Esophagus (tissue), 2 donors: ENCODE measurements at regions not wholly inside any gene's neighbourhood (a gene's known extent, or its start where the extent isn't known, plus 50 kb on each side); places are given as distances from the start of the nearest gene placed in this dataset.

ENCODE experiments used
- H3K27ac ChIP-seq, 2 donors: one replicate each; pipeline ENCODE4 v1.5.1; 2013; ENCODE audit warnings: low read depth in 2 of 2, mild to moderate bottlenecking in 2 of 2, inconsistent platforms in 1 of 2, low read length in 1 of 2, moderate library complexity in 1 of 2
- H3K27me3 ChIP-seq, 2 donors: one replicate each; pipeline ENCODE4 v1.6.1; 2013; ENCODE audit warnings: low read length in 2 of 2, control low read depth in 1 of 2, mild to moderate bottlenecking in 1 of 2; ENCODE audit not compliant: insufficient read depth in 2 of 2, control insufficient read depth in 1 of 2
- H3K36me3 ChIP-seq, 2 donors: one replicate each; pipeline ENCODE4 v1.6.1; 2013; ENCODE audit warnings: low read length in 1 of 2; ENCODE audit not compliant: control insufficient read depth in 2 of 2, insufficient read depth in 2 of 2
- H3K4me1 ChIP-seq, 2 donors: one replicate each; pipeline ENCODE4 v1.6.1; 2013; ENCODE audit warnings: low read length in 1 of 2; ENCODE audit not compliant: control insufficient read depth in 2 of 2, insufficient read depth in 2 of 2
- H3K4me3 ChIP-seq, 2 donors: one replicate each; pipeline ENCODE4 v1.5.1; 2013; ENCODE audit warnings: low read length in 2 of 2, mild to moderate bottlenecking in 2 of 2, low read depth in 1 of 2, moderate library complexity in 1 of 2
- H3K9me3 ChIP-seq, 2 donors: one replicate each; pipeline ENCODE4 v1.6.1; 2013; ENCODE audit warnings: mild to moderate bottlenecking in 2 of 2, low read depth in 1 of 2, low read length in 1 of 2, moderate library complexity in 1 of 2; ENCODE audit not compliant: control insufficient read depth in 2 of 2, insufficient read depth in 1 of 2
- WGBS, 2 donors: extraction: QIAGEN DNeasy Blood & Tissue Kit; methylation state at CpG; one replicate each; pipeline ENCODE4 v1.1.7; 2013; 5-methylcytosine and 5-hydroxymethylcytosine counted together
- donor health status: healthy with polysubstance abuse.
- donor health status: Bipolar disorder and iron deficiency.

DNA sequence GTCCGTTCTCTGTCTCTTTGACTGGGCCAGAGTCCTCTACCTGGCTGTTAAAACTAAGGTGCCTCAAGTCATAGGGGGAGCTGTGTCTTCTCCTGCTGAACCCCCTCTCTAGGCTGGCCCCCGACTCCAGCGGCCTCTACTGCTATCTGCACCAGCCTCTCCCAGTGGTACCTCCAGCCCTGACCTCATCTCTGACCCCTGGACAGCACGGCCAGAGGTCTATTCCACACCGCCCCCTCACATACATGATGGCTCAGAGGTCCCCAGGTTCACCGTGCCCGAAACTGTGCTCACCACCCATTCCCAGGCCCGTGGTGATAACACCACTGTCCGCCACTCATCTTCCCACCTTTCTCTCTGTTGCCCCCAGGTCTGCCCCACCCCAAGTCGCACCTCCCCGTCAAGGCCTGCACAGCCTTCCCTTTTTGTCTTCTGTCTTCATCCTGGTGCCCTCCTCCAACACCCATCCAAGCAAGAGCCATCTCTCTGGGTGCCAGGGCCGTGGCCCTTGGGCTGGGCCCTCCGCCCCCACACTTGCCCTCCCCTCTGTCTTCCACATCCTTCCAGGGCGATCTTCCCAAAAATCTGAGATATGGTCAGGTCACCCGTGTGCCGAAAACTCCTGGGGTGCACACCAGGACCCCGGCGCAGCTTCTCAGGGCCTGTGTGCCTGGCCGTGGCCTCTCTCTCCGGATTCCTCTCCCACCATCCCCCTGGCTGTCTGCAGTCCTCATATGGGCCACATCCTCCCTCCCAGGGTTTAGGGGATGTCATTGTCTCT lies 134.4 kb upstream of the ID2 start:
- Histone ChIP-seq H3K4me1 (peaks cover 0 to 3% of the 10 kb centered on the region in 2 donors), H3K27ac (no peak overlapping the region), H3K36me3 (no peaks in the 10 kb centered on the region), H3K27me3 (no peaks in the 10 kb centered on the region), H3K4me3 (no peak overlapping the region), H3K9me3 (no peaks in the 10 kb centered on the region)
- WGBS, 2 donors: 94 to 97% methylated on average over 20 of the region's 20 CpGs

DNA sequence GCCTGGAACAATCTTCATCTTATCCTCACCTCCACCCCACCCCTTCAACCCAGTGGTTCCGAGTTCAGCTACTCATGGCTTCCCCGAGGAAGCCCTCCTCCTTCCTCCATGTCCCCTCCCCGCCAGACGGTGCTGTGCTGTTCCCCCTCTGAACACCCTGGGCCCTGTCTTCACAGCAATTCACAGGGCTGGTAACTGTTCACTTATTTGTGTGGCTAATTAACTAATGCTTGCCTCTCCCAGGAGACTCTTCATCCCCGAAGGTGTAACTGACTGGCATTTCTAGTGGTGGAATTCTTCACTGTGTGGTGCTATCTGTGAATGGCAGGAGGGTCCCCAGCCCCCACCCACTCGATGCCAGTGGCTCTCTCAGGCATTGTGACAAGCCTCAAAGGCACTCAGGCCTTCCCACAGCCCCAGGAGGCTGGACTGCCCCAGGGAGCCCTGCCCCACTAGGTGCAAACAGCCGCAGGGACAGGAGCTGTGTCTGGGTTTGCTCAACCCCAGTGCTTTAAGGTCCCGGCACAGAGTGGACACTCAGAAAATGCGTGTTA lies 133.7 kb upstream of the ID2 start:
- Histone ChIP-seq H3K9me3 (no peaks in the 10 kb centered on the region), H3K4me1 (peaks cover 0 to 3% of the 10 kb centered on the region in 2 donors), H3K27me3 (no peaks in the 10 kb centered on the region), H3K36me3 (no peaks in the 10 kb centered on the region), H3K27ac (no peak overlapping the region), H3K4me3 (no peak overlapping the region)
- WGBS, 2 donors: 88 to 89% methylated on average over 9 of the region's 9 CpGs

- H3K4me1 ChIP-seq: peaks cover 0 to 3% of the 10 kb centered on the region in 2 donors
- H3K27me3 ChIP-seq: no peaks in the 10 kb centered on the region
- 90 to 91% methylated on average over 6 of the region's 6 CpGs for whole genome bisulfite sequencing, 2 donors
These were observed 133.2 kb upstream of the ID2 start for GRCh38 chr2:8548619-8549150.

GRCh38 chr2:8549273-8549922 lies 132.5 kb upstream of the ID2 start:
- Histone ChIP-seq H3K4me1 (peaks cover 0 to 3% of the 10 kb centered on the region in 2 donors), H3K27ac (no peak overlapping the region), H3K9me3 (no peaks in the 10 kb centered on the region), H3K27me3 (no peaks in the 10 kb centered on the region), H3K36me3 (no peaks in the 10 kb centered on the region), H3K4me3 (no peak overlapping the region)
- WGBS, 2 donors: 92% methylated on average over 11 of the region's 11 CpGs

More at GRCh38 chr2:8548619-8549150, 133.2 kb upstream of the ID2 start:
- H3K36me3 ChIP-seq: no peaks in the 10 kb centered on the region
- no peak overlapping the region for H3K4me3 ChIP-seq
- H3K9me3 ChIP-seq: no peaks in the 10 kb centered on the region
- H3K27ac ChIP-seq: no peak overlapping the region

- Histone ChIP-seq H3K36me3 (no peaks in the 10 kb centered on the region), H3K27me3 (no peaks in the 10 kb centered on the region), H3K4me1 (peaks cover 0 to 3% of the 10 kb centered on the region in 2 donors), H3K4me3 (no peak overlapping the region), H3K9me3 (no peaks in the 10 kb centered on the region), H3K27ac (no peak overlapping the region)
- WGBS, 2 donors: 95 to 97% methylated on average over 4 of the region's 4 CpGs
These were observed 131.9 kb upstream of the ID2 start for GRCh38 chr2:8549942-8550341.

DNA sequence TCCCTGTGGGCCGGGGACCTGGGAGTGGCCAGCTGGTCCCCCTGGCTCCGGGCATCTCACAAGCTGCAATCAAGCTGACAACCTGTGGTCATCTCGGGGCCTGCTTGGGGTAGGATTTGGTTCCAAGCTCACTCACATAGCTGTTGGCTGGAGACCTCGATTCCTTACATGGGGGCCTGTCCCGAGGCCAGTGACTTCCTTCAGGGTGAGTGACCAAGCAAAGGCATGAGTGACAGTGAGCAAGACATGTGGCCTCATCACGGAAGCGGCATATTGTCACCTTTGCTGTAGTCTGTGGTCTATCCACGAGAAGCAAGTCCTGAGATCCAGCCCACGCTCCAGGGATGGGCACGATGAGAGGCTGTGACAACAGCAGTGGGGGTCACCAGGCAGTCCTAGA lies 131.4 kb upstream of the ID2 start:
- H3K27ac ChIP-seq: no peak overlapping the region
- H3K4me1 ChIP-seq: no peaks in the 10 kb centered on the region
- WGBS, 2 donors: 91 to 96% methylated on average over 10 of the region's 10 CpGs
- no peak overlapping the region for H3K4me3 ChIP-seq
- no peaks in the 10 kb centered on the region for H3K36me3 ChIP-seq
- H3K27me3 ChIP-seq: no peaks in the 10 kb centered on the region
- H3K9me3 ChIP-seq: no peaks in the 10 kb centered on the region

DNA sequence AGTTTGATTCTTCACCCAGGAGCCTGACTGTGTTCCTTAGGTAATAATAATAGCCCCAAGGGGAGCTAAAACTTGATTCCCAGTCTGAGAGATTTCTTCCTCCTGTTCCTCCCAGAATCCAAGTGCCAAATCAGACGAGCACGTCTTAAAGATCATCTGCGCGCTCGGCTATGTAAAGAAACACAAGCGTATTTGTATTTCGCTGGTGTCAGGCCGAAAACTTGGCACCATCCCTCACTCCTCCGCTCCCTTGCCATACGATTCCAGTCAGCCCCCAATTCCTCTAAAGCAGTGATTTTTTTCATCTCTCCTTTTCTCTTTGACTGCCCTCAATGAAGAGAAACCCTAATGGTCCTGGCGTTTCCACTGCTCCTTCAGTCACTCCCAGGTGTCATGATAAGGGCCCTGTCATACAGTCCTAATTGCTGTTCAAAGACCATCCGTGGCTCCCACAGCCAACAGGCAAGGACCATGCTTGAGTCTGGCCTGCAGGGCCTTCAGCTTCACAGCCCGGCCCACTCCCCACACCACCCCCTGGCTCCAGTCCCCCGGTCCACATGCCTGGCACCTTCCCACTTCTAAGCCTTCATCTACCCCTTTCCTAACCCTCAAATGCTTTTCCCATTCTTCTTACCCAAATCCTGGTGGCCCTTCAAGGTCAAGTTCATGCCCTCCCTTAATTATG lies 130.8 kb upstream of the ID2 start:
- 88 to 89% methylated on average over 14 of the region's 14 CpGs for WGBS, 2 donors
- H3K27ac ChIP-seq: no peak overlapping the region
- H3K36me3 ChIP-seq: no peaks in the 10 kb centered on the region
- no peak overlapping the region for H3K4me3 ChIP-seq
- H3K9me3 ChIP-seq: no peaks in the 10 kb centered on the region
- no peaks in the 10 kb centered on the region for H3K27me3 ChIP-seq
- H3K4me1 ChIP-seq: no peaks in the 10 kb centered on the region

DNA sequence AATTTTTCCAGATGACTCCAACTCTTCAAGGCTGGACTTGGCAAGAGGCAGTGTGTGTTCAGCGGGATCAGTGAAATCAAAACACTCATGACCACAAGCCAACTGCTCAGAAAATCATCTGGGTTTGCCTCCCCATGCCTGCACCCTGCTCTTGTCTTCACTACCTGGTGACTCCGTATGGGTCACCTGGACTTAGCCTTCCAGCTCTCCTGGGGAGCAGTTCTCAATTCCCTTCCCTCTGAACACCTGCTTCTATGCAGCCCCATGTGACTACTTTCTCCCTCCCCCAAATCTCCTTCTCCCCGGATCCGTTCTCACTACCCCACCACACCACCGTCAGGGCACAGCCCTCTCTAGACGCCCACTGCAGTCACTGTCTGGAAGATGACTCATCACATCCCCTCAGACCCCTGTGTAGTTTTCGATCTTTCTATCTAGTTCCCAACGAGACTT lies 130.2 kb upstream of the ID2 start:
- no peaks in the 10 kb centered on the region for H3K27me3 ChIP-seq
- H3K27ac ChIP-seq: no peak overlapping the region
- H3K4me1 ChIP-seq: no peaks in the 10 kb centered on the region
- no peaks in the 10 kb centered on the region for H3K9me3 ChIP-seq
- H3K4me3 ChIP-seq: no peak overlapping the region
- 79% methylated on average over 8 of the region's 8 CpGs for WGBS, 2 donors
- no peaks in the 10 kb centered on the region for H3K36me3 ChIP-seq

GRCh38 chr2:8552293-8552801 lies 129.5 kb upstream of the ID2 start:
- Histone ChIP-seq H3K36me3 (no peaks in the 10 kb centered on the region), H3K4me1 (no peaks in the 10 kb centered on the region), H3K9me3 (no peaks in the 10 kb centered on the region), H3K4me3 (no peak overlapping the region), H3K27me3 (no peaks in the 10 kb centered on the region), H3K27ac (no peak overlapping the region)
- WGBS, 2 donors: 91 to 94% methylated on average over 17 of the region's 17 CpGs
